PC-3 (cell line): ENCODE measurements at regions not wholly inside any gene's neighbourhood (a gene's known extent, or its start where the extent isn't known, plus 50 kb on each side); places are given as distances from the start of the nearest gene placed in this dataset.
A peak's percentile ranks its signal among the peaks of the same experiment; 100 is the strongest.

Experiments used
- ATAC-seq: fragments of 200-7000 bp; cut with Tn5 transposase; 2 replicates; pipeline ENCODE4 v1.9.1; 2020; ENCODE audit warnings: mild to moderate bottlenecking, moderate library complexity
- BruUV-seq: library from RNA; stranded (reverse); fragments of 400-500 nt; replicated peaks from 2 replicates; lab custom pipeline; 2021; lab: Mats Ljungman, UMichigan
- CTCF ChIA-PET: fragments of 300-600 bp; sonication (Branson Sonifier 250); formaldehyde crosslinking; loops from one replicate; lab custom pipeline; 2022; ENCODE audit warnings: antibody characterized with exemption; lab: Charles Lee
- POLR2A ChIA-PET: fragments of 300-600 bp; sonication (Branson Sonifier 250); formaldehyde crosslinking; loops from one replicate; lab custom pipeline; 2022; ENCODE audit warnings: antibody characterized with exemption; ENCODE audit not compliant: unreplicated experiment; lab: Charles Lee
- DNase-seq: peaks from one replicate; pipeline ENCODE4 v3.0.0-alpha.2; 2015
- H2AFZ ChIP-seq: fragments of 300-600 bp; sonication (generic); 2 replicates; pipeline ENCODE4 v1.6.0; 2016; ENCODE audit warnings: antibody characterized with exemption, low read length
- H3F3A ChIP-seq: fragments of 300-600 bp; sonication (generic); one replicate; pipeline ENCODE4 v1.6.0; 2017; ENCODE audit warnings: antibody characterized with exemption, low read length, control low read depth, mild to moderate bottlenecking; ENCODE audit not compliant: unreplicated experiment
- H3K27ac ChIP-seq: fragments of 300-600 bp; sonication (generic); 2 replicates; pipeline ENCODE4 v1.5.1; 2016; ENCODE audit warnings: mild to moderate bottlenecking, low read length
- H3K27me3 ChIP-seq: fragments of 300-600 bp; sonication (generic); 2 replicates; pipeline ENCODE4 v1.6.1; 2016; ENCODE audit warnings: low read length, mixed read lengths
- H3K36me3 ChIP-seq: fragments of 300-600 bp; sonication (generic); 2 replicates; pipeline ENCODE4 v1.6.1; 2016; ENCODE audit warnings: low read depth, mixed run types, low read length, mixed read lengths
- H3K4me1 ChIP-seq: fragments of 300-600 bp; sonication (generic); 2 replicates; pipeline ENCODE4 v1.5.1; 2016; ENCODE audit warnings: low read length; ENCODE audit not compliant: insufficient read depth
- H3K4me2 ChIP-seq: fragments of 300-600 bp; sonication (generic); 2 replicates; pipeline ENCODE4 v1.6.0; 2016; ENCODE audit warnings: low read length
- H3K4me3 ChIP-seq: fragments of 300-600 bp; sonication (generic); 2 replicates; pipeline ENCODE4 v1.5.1; 2016; ENCODE audit warnings: mild to moderate bottlenecking, low read length, mixed read lengths
- H3K79me2 ChIP-seq: fragments of 300-600 bp; sonication (generic); 2 replicates; pipeline ENCODE4 v1.6.1; 2017; ENCODE audit warnings: low read length, mixed read lengths
- H3K9ac ChIP-seq: fragments of 300-600 bp; sonication (generic); 2 replicates; pipeline ENCODE4 v1.6.0; 2016; ENCODE audit warnings: mild to moderate bottlenecking, low read length
- H3K9me2 ChIP-seq: fragments of 300-600 bp; sonication (generic); replicated peaks from 2 replicates; pipeline ENCODE4 v1.6.1; 2016; ENCODE audit warnings: mixed run types, low read length, mixed read lengths
- H3K9me3 ChIP-seq: fragments of 300-600 bp; sonication (generic); 2 replicates; pipeline ENCODE4 v1.6.1; 2016; ENCODE audit warnings: low read length, mixed read lengths
- H4K20me1 ChIP-seq: fragments of 300-600 bp; sonication (generic); 2 replicates; pipeline ENCODE4 v1.6.1; 2016; ENCODE audit warnings: low read length, mixed read lengths
- CTCF ChIP-seq: fragments of 300-600 bp; sonication (generic); conservative IDR thresholded peaks from 2 replicates; pipeline ENCODE4 v1.5.1; 2017; ENCODE audit warnings: antibody characterized with exemption, low read depth, mild to moderate bottlenecking, low read length
- EZH2 ChIP-seq: fragments of 300-600 bp; sonication (generic); IDR thresholded peaks from one replicate; pipeline ENCODE4 v1.6.1; 2017; ENCODE audit warnings: antibody characterized with exemption, mild to moderate bottlenecking, low read length; ENCODE audit not compliant: unreplicated experiment
- EZH2phosphoT487 ChIP-seq: fragments of 300-600 bp; sonication (generic); IDR thresholded peaks from 2 replicates; pipeline ENCODE4 v1.6.1; 2018; ENCODE audit warnings: mild to moderate bottlenecking, antibody characterized with exemption, low read length, borderline replicate concordance
- intact Hi-C: fragments of 100-400 bp; cut with micrococcal nuclease; formaldehyde crosslinking; loops from 2 replicates; pipeline ENCODE4 v1.9.0; 2023

GRCh38 chr6:139597771-139598755 is 223.6 kb upstream of the CITED2 start:
- DNase-seq = peak; percentile 39
- intact Hi-C loops = no loop called here

GRCh38 chr6:139597087-139597763 is 222.8 kb upstream of the CITED2 start:
- intact Hi-C loops = no loop called here
- Histone ChIP-seq H3K27me3 (no peaks in the 10 kb centered on the region), H3K9me2 (no peaks in the 10 kb centered on the region), H3K9ac (no peak overlapping the region), H3K9me3 (no peaks in the 10 kb centered on the region), H3K4me2 (no peak overlapping the region), H3K4me3 (no peak overlapping the region), H4K20me1 (no peaks in the 10 kb centered on the region), H3F3A (no peaks in the 10 kb centered on the region), H2AFZ (no peak overlapping the region), H3K27ac (no peak overlapping the region), H3K36me3 (no peaks in the 10 kb centered on the region), H3K79me2 (no peaks in the 10 kb centered on the region), H3K4me1 (no peaks in the 10 kb centered on the region)
- no peak for DNase-seq
- POLR2A ChIA-PET = no interaction called here
- TF ChIP-seq CTCF (no peak), EZH2 (no peak), EZH2phosphoT487 (no peak)
- ATAC-seq = no peak
- CTCF ChIA-PET = no interaction called here
- no TSS peak for BruUV-seq

More at GRCh38 chr6:139597771-139598755, 223.6 kb upstream of the CITED2 start:
- TF ChIP-seq EZH2 (no peak), EZH2phosphoT487 (no peak), CTCF (no peak)
- no peak overlapping the region for H2AFZ ChIP-seq
- ChIA-PET CTCF (no interaction called here), POLR2A (no interaction called here)
- no peaks in the 10 kb centered on the region for H3K4me1 ChIP-seq
- H3K27ac ChIP-seq = no peak overlapping the region
- no peaks in the 10 kb centered on the region for H3K79me2 ChIP-seq
- H3K27me3 ChIP-seq = no peaks in the 10 kb centered on the region
- H3K4me3 ChIP-seq = no peak overlapping the region
- H4K20me1 ChIP-seq = no peaks in the 10 kb centered on the region
- no peaks in the 10 kb centered on the region for H3F3A ChIP-seq
- H3K9me3 ChIP-seq = no peaks in the 10 kb centered on the region
- ATAC-seq = 0 out of 2 replicates have a peak, but pooled peaks have one; percentile 42
- no peaks in the 10 kb centered on the region for H3K36me3 ChIP-seq
- H3K9ac ChIP-seq = no peak overlapping the region
- H3K9me2 ChIP-seq = no peaks in the 10 kb centered on the region
- no peak overlapping the region for H3K4me2 ChIP-seq
- no TSS peak for BruUV-seq

- no peaks in the 10 kb centered on the region for H3F3A ChIP-seq
Observed at GRCh38 chr6:139595183-139595582, 220.7 kb upstream of the CITED2 start.

More at GRCh38 chr6:139595183-139595582, 220.7 kb upstream of the CITED2 start:
- Histone ChIP-seq H4K20me1 (no peaks in the 10 kb centered on the region), H3K4me1 (no peaks in the 10 kb centered on the region), H3K36me3 (no peaks in the 10 kb centered on the region), H3K27ac (no peak overlapping the region), H2AFZ (no peak overlapping the region), H3K9me2 (no peaks in the 10 kb centered on the region), H3K9ac (no peak overlapping the region), H3K4me2 (no peak overlapping the region), H3K27me3 (no peaks in the 10 kb centered on the region), H3K9me3 (no peaks in the 10 kb centered on the region), H3K79me2 (no peaks in the 10 kb centered on the region), H3K4me3 (no peak overlapping the region)
- ChIA-PET POLR2A (no interaction called here), CTCF (no interaction called here)
- no TSS peak for BruUV-seq
- TF ChIP-seq CTCF = no peak
- DNase-seq = no peak
- intact Hi-C loops = no loop called here
- no peak for ATAC-seq
